Left ventricle myocardium inferior (tissue), 1 donor: ENCODE measurements at regions not wholly inside any gene's neighbourhood (a gene's known extent, or its start where the extent isn't known, plus 50 kb on each side); places are given as distances from the start of the nearest gene placed in this dataset.

Source experiments
- DNase-seq: peaks from one replicate; pipeline ENCODE4 v3.0.0-alpha.2; 2020
- H3K27ac ChIP-seq: fragments of 200-600 bp; replicated peaks from 2 replicates; pipeline ENCODE4 v1.8.0; 2021
- H3K27me3 ChIP-seq: fragments of 200-600 bp; 2 replicates; pipeline ENCODE4 v1.8.0; 2021; ENCODE audit warnings: low read depth
- H3K36me3 ChIP-seq: fragments of 200-600 bp; 2 replicates; pipeline ENCODE4 v1.8.0; 2021
- H3K4me1 ChIP-seq: fragments of 200-600 bp; 2 replicates; pipeline ENCODE4 v1.8.0; 2021
- H3K4me3 ChIP-seq: fragments of 200-600 bp; 2 replicates; pipeline ENCODE4 v1.8.0; 2021; ENCODE audit warnings: mild to moderate bottlenecking, moderate library complexity
- H3K9me3 ChIP-seq: fragments of 200-600 bp; replicated peaks from 2 replicates; pipeline ENCODE4 v1.8.0; 2021
- intact Hi-C: fragments of 100-400 bp; cut with micrococcal nuclease; formaldehyde crosslinking; loops from one replicate; pipeline ENCODE4 v1.11.0; 2022
- TF ChIP-seq, protein P1 (sequence below): fragments of 200-600 bp; IDR thresholded peaks from 2 replicates; pipeline ENCODE4 v1.8.0; 2021; ENCODE audit warnings: antibody characterized with exemption, mild to moderate bottlenecking, borderline replicate concordance
- donor health status: DM: no; HTN: yes; CAD: no; lungs with severe emphysema.

DNA sequence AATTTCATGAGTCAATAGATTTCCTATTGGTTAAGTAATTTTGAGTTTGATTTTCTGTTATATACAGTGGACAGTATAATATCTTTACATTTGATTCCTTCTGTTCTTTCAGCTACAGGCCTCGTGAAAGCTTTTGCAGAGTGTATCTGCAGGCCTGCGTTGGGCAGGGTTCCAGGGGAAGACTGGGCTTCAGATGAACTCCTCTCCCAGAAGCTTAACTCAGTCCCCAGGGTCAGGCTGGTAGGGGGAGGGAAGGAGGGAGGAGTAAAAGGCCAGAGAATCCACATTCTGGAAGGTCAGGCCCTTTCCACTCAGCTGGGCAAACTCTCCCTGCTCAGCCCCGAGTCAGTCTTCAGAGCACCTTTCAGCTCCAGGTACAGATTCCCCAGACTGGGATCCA lies 100.4 kb upstream of the NECTIN1 start:
- Histone ChIP-seq H3K27me3 (peaks cover 12% of the 10 kb centered on the region), H3K4me3 (no peak overlapping the region), H3K36me3 (no peaks in the 10 kb centered on the region), H3K9me3 (peaks cover 17% of the 10 kb centered on the region), H3K27ac (no peak overlapping the region), H3K4me1 (no peaks in the 10 kb centered on the region)
- intact Hi-C loops = no loop called here
- TF ChIP-seq, protein P1, sequence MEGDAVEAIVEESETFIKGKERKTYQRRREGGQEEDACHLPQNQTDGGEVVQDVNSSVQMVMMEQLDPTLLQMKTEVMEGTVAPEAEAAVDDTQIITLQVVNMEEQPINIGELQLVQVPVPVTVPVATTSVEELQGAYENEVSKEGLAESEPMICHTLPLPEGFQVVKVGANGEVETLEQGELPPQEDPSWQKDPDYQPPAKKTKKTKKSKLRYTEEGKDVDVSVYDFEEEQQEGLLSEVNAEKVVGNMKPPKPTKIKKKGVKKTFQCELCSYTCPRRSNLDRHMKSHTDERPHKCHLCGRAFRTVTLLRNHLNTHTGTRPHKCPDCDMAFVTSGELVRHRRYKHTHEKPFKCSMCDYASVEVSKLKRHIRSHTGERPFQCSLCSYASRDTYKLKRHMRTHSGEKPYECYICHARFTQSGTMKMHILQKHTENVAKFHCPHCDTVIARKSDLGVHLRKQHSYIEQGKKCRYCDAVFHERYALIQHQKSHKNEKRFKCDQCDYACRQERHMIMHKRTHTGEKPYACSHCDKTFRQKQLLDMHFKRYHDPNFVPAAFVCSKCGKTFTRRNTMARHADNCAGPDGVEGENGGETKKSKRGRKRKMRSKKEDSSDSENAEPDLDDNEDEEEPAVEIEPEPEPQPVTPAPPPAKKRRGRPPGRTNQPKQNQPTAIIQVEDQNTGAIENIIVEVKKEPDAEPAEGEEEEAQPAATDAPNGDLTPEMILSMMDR = no peak
- DNase-seq = no peak

DNA sequence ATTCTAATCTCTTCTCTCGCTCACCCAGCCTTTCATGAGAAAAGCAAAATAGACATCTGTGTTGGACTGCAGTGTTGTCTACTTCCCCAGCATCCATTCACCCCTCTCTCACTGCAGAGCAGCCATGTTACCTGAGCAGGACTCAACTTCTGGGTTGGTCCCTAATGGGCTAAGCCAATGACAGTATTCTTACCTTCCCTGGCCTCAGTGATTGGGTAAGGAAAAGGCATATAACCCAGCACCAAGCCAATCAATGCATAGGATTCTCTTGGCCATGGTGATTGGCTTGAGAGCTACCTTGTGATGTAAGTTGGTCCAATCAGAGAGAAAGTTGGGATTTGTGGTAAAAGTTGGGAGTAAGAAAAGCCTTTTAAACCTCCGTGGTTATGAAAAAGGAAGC lies 99.8 kb upstream of the NECTIN1 start:
- Histone ChIP-seq H3K4me1 (no peaks in the 10 kb centered on the region), H3K36me3 (no peaks in the 10 kb centered on the region), H3K27me3 (peaks cover 15% of the 10 kb centered on the region), H3K27ac (no peak overlapping the region), H3K9me3 (peaks cover 17% of the 10 kb centered on the region), H3K4me3 (no peak overlapping the region)
- DNase-seq = no peak
- TF ChIP-seq, protein P1 = no peak
- intact Hi-C loops = no loop called here

DNA sequence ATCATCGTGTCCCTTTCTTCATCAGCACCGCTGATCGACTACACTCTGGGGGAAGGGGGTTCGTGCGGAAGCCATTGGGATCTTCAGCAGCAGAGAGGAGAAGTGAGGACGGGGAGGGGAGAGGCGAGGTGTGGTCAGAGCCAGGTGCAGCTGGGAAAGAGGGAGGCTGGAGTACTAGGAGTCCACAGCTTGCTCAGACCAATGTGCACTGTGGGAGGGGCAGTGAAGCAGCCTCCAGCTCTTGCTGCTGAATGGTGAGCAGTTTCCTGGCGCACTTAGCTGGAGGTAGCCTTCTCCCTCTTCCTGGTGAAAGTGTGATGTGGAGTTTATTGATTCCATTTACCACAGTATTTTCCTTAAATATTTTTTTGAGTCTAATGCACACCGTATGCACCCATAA lies 99.0 kb upstream of the NECTIN1 start:
- no peaks in the 10 kb centered on the region for H3K4me1 ChIP-seq
- no peak overlapping the region for H3K4me3 ChIP-seq
- peaks cover 17% of the 10 kb centered on the region for H3K9me3 ChIP-seq
- no peaks in the 10 kb centered on the region for H3K36me3 ChIP-seq
- DNase-seq = no peak
- TF ChIP-seq, protein P1 = no peak
- peaks cover 15% of the 10 kb centered on the region for H3K27me3 ChIP-seq
- intact Hi-C loops = no loop called here
- no peak overlapping the region for H3K27ac ChIP-seq

DNA sequence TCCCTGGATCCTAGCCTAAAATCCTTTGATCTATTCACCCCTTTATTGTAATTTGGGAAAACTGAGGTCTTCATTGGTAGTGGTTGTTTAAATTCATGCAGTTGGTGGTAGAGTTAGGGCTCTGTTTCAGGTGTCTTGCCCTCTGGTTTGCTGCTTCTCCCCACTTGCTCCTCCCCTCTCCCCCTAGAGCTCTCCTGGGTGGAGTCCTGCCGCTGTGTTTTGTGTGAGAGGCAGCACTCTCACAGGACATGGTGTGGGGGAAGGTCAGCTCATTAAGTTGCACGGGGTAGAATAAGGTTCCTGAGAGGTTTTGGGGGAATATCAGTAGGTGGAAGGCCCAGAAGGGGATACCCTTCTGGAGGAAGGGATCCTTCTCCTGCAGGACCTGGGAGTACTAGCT lies 98.1 kb upstream of the NECTIN1 start:
- H3K36me3 ChIP-seq = no peaks in the 10 kb centered on the region
- H3K4me3 ChIP-seq = no peak overlapping the region
- no peak for DNase-seq
- H3K4me1 ChIP-seq = no peaks in the 10 kb centered on the region
- no peak overlapping the region for H3K27ac ChIP-seq
- TF ChIP-seq, protein P1 = no peak
- intact Hi-C loops = no loop called here
- H3K27me3 ChIP-seq = peaks cover 15% of the 10 kb centered on the region
- peaks cover 17% of the 10 kb centered on the region for H3K9me3 ChIP-seq

DNA sequence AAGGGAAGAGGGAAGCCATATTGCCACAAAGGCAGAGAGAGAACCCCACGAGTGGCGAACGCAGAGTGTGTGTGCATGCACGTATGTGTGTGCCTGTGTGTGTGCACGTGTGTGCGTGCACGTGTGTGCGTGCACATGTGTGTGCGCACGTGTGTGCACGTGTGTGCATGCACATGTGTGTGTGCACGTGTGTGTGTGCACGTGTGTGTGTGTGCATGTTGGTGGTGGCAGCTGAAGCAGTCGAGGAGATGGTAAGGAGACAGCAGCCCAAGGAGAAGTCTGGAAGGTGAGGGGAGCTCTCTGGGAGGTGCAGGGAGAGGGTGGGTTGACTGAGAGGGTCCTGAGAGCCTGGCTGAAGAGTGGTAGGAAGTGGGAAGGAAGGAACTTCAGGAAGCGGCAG lies 94.1 kb upstream of the NECTIN1 start:
- Histone ChIP-seq H3K4me1 (no peaks in the 10 kb centered on the region), H3K27me3 (peaks cover 27% of the 10 kb centered on the region), H3K9me3 (peaks cover 17% of the 10 kb centered on the region), H3K27ac (no peak overlapping the region), H3K36me3 (no peaks in the 10 kb centered on the region), H3K4me3 (no peak overlapping the region)
- DNase-seq = no peak
- TF ChIP-seq, protein P1 = no peak
- intact Hi-C loops = no loop called here

DNA sequence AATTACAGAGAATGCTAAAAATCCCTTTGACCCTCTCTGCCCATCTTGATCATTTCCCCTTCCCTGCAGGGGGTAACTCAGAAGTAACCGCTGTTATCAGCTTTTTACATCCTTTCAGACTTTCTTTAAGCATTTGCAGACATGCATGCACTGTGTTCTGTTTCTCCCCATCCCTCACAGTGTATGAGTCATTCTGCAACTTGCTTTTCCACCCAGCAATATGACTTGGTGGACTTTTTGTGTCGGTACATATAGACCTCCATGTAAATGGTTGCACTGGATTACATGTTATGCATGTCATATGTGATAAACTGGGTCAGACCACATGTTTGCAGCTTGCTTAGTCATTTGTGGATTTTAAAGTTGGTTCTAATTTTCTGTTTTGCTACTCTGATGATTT lies 87.7 kb upstream of the NECTIN1 start:
- no peak for DNase-seq
- H3K27me3 ChIP-seq = peaks cover 16% of the 10 kb centered on the region
- TF ChIP-seq, protein P1 = no peak
- no peak overlapping the region for H3K27ac ChIP-seq
- H3K4me3 ChIP-seq = no peak overlapping the region
- no peaks in the 10 kb centered on the region for H3K4me1 ChIP-seq
- H3K36me3 ChIP-seq = no peaks in the 10 kb centered on the region
- intact Hi-C loops = no loop called here
- H3K9me3 ChIP-seq = peaks cover 9% of the 10 kb centered on the region
